ENCODE measurements at regions not wholly inside any gene's neighbourhood (a gene's known extent, or its start where the extent isn't known, plus 50 kb on each side); places are given as distances from the start of the nearest gene placed in this dataset.
"Not testable (repeated sequence)": the region's sequence is repeated elsewhere in the genome, so short reads cannot be mapped to it uniquely, and the experiment has no call there.

- H3K4me1 Mint-ChIP-seq; H3K27ac Mint-ChIP-seq; H3K27me3 Mint-ChIP-seq; H3K36me3 Mint-ChIP-seq (ENCODE audit: low read depth); H3K4me3 Mint-ChIP-seq; POLR2A ChIA-PET; intact Hi-C loops (cut with micrococcal nuclease); DNase-seq; CTCF ChIA-PET; ATAC-seq (ENCODE audit: low read depth): not testable (repeated sequence)
- H3K9me3 Mint-ChIP-seq = peaks cover 16% of the 10 kb centered on the region
These were observed 142.2 kb upstream of the ZNF722 start for GRCh38 chr7:63856466-63856865.

DNA sequence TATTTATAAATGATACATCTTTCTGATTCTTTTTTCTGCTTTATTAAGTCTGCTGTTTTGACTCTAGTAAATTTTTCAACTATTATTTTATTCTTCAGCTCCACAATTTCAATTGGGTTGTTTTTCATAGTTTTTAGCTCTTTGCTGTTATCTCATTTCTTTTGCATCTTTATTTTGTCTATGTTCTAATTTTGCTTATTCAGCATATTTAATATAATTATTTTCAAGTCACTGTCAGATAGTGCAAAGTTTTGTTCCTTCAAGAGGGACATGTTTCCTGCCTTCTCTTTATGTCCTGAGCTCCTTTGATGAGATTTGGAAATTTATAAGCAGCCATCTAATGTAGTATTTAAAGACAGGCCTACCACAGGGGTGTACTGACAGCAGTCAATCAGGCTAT lies 131.5 kb upstream of the ZNF722 start:
- H3K4me1 Mint-ChIP-seq = no peaks in the 10 kb centered on the region
- H3K4me3 Mint-ChIP-seq = no peak overlapping the region
- ChIA-PET CTCF (no interaction called here), POLR2A (no interaction called here)
- peaks cover 28% of the 10 kb centered on the region for H3K9me3 Mint-ChIP-seq
- TF ChIP-seq, protein P1, sequence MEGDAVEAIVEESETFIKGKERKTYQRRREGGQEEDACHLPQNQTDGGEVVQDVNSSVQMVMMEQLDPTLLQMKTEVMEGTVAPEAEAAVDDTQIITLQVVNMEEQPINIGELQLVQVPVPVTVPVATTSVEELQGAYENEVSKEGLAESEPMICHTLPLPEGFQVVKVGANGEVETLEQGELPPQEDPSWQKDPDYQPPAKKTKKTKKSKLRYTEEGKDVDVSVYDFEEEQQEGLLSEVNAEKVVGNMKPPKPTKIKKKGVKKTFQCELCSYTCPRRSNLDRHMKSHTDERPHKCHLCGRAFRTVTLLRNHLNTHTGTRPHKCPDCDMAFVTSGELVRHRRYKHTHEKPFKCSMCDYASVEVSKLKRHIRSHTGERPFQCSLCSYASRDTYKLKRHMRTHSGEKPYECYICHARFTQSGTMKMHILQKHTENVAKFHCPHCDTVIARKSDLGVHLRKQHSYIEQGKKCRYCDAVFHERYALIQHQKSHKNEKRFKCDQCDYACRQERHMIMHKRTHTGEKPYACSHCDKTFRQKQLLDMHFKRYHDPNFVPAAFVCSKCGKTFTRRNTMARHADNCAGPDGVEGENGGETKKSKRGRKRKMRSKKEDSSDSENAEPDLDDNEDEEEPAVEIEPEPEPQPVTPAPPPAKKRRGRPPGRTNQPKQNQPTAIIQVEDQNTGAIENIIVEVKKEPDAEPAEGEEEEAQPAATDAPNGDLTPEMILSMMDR (IDR thresholded peaks at IDR 0.05) = no peak
- intact Hi-C loops (cut with micrococcal nuclease) = no loop called here
- no peak overlapping the region for H3K27ac Mint-ChIP-seq
- ATAC-seq (ENCODE audit: low read depth) (no peak), DNase-seq (no peak)
- no peaks in the 10 kb centered on the region for H3K36me3 Mint-ChIP-seq (ENCODE audit: low read depth)
- H3K27me3 Mint-ChIP-seq = no peaks in the 10 kb centered on the region

DNA sequence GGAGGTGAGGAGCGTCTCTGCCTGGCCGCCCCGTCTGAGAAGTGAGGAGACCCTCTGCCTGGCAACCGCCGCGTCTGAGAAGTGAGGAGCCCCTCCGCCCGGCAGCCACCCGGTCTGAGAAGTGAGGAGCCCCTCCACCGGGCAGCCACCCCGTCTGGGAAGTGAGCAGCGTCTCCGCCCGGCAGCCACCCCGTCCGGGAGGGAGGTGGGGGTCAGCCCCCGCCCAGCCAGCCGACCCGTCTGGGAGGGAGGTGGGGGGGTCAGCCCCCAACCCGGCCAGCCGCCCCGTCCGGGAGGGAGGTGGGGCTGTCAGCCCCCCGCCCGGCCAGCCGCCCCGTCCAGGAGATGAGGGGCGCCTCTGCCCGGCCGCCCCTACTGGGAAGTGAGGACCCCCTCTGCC lies 124.4 kb upstream of the ZNF722 start:
- CTCF ChIA-PET; H3K4me1 Mint-ChIP-seq; POLR2A ChIA-PET; H3K27ac Mint-ChIP-seq; H3K36me3 Mint-ChIP-seq (ENCODE audit: low read depth); DNase-seq; H3K4me3 Mint-ChIP-seq; ATAC-seq (ENCODE audit: low read depth); intact Hi-C loops (cut with micrococcal nuclease); H3K27me3 Mint-ChIP-seq: not testable (repeated sequence)
- peaks cover 26% of the 10 kb centered on the region for H3K9me3 Mint-ChIP-seq

- Mint-ChIP-seq H3K4me1 (no peaks in the 10 kb centered on the region), H3K36me3 (ENCODE audit: low read depth) (peaks cover 10% of the 10 kb centered on the region), H3K27ac (no peak overlapping the region), H3K4me3 (no peak overlapping the region), H3K27me3 (no peaks in the 10 kb centered on the region), H3K9me3 (peaks cover 40% of the 10 kb centered on the region)
- POLR2A ChIA-PET = no interaction called here
- TF ChIP-seq, protein P1 (IDR thresholded peaks at IDR 0.05) = no peak
- intact Hi-C loops (cut with micrococcal nuclease) = no loop called here
- no peak for DNase-seq
- no peak for ATAC-seq (ENCODE audit: low read depth)
- CTCF ChIA-PET = no interaction called here
These were observed 121.8 kb upstream of the ZNF722 start for GRCh38 chr7:63876707-63877322.

- no peak for DNase-seq
- intact Hi-C loops (cut with micrococcal nuclease) = no loop called here
- CTCF ChIA-PET = no interaction called here
- ATAC-seq (ENCODE audit: low read depth) = no peak
- Mint-ChIP-seq H3K9me3 (peaks cover 25% of the 10 kb centered on the region), H3K4me3 (no peak overlapping the region), H3K27ac (no peak overlapping the region), H3K27me3 (no peaks in the 10 kb centered on the region), H3K36me3 (ENCODE audit: low read depth) (peaks cover 4% of the 10 kb centered on the region), H3K4me1 (no peaks in the 10 kb centered on the region)
- POLR2A ChIA-PET = no interaction called here
- TF ChIP-seq, protein P1 (IDR thresholded peaks at IDR 0.05) = no peak
These were observed 111.6 kb upstream of the ZNF722 start for GRCh38 chr7:63887031-63887430.

GRCh38 chr7:63899691-63900393 lies 98.8 kb upstream of the ZNF722 start:
- TF ChIP-seq, protein P1 (IDR thresholded peaks at IDR 0.05) = no peak
- ATAC-seq (ENCODE audit: low read depth) = peak; percentile 82
- POLR2A ChIA-PET = interaction anchor here (0.7 to 2.5 kb wide), 2 partner anchors 26 to 894 kb away, joined by 3 to 19 read pairs; partner anchors contain the start of gene ZNF138
- Mint-ChIP-seq H3K27me3 (no peaks in the 10 kb centered on the region), H3K36me3 (ENCODE audit: low read depth) (peaks cover 2% of the 10 kb centered on the region), H3K4me3 (peak overlapping the region; percentile 96), H3K27ac (peak overlapping the region; percentile 95), H3K4me1 (peaks cover 2% of the 10 kb centered on the region), H3K9me3 (peaks cover 19% of the 10 kb centered on the region)
- intact Hi-C loops (cut with micrococcal nuclease) = loop anchor here (1.0 to 10.0 kb wide), 5 partner anchors 26 to 1003 kb away; partner anchors contain the start of gene ZNF273
- CTCF ChIA-PET = no interaction called here
- DNase-seq = peak; percentile 70
